Fibroblast of peridontal ligament (primary cell): ENCODE measurements at regions not wholly inside any gene's neighbourhood (a gene's known extent, or its start where the extent isn't known, plus 50 kb on each side); places are given as distances from the start of the nearest gene placed in this dataset.
"Not testable (repeated sequence)": the region's sequence is repeated elsewhere in the genome, so short reads cannot be mapped to it uniquely, and the experiment has no call there.

Experiments used
- DNase-seq: peaks from one replicate; pipeline ENCODE4 v3.0.0-alpha.2; 2010; ENCODE audit errors: extremely low read depth

DNA sequence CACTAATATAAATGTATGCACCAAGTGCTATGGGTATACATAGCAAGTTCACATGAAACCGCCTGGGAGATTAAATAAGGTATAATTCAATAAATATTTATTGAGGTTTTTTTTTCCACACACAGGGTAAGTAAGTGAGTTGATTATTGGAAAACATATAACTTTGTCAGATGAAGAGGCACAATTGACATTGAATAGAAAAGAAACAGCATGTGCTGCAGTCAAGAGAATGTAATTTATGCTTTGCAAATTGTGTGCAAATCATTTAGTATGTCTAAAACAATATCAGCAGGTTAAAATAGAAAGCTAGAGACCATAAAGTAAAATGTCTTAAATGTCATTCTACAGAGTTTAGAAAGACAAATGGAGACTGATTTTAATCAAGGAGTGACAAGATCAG is 560.0 kb downstream of the AMY1C start:
- DNase-seq, result no peak

DNA sequence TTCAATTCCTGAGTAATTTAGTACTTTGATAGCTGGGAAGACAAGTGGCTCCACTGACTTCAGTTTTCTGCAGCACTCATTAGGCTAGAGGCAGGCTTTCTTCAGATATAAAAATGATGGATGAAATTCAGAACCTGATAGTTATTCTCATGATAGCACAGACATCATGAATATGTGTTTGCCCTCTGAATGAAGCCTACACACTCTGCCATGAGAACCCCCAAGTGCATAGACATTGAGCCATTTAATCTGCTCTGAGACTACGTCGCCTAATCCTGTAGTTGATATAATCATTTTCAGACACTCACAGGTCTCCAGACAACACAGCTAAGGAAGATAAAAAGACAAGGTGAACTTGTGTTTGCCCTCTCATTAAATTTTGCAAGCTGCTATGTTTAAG is 566.1 kb downstream of the AMY1C start:
- DNase-seq, result no peak

DNA sequence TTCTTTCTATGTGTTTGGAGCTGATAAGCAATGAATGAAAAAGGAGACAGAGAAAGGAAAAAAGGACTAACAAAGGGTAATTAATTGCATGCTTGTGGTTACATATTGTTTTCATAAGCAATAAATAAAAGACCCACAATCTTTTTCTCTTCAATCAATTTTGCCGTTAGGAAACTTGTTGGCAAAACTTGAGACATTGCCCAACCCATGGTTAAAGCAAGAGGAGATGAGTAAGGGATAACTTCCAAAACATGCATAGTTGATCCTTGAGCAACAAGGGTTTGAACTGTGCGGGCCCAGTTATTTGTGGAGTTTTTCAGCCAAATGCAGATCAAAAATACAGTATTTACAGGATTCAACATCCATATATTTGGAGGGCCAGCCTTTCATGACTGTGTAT is 572.4 kb downstream of the AMY1C start:
- no peak for DNase-seq

DNA sequence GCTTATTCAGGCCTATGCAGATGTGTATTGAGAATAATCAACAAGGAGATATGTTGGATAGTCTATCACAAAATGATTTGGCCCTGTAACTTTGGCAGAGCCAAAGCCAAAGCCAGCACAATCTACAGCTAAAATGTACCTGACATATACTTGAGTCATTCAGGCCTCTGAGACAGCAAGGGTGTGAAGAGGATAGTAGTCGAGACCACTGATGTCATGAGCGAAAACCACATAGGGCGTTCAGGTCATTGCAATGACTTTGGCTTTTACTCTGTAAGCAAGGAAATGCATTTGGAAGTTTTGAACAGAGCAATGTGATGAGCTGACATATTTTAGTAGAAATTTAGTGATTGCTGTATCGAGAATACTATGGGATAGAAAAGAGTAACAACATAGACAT is 579.6 kb downstream of the AMY1C start:
- DNase-seq, result no peak

DNA sequence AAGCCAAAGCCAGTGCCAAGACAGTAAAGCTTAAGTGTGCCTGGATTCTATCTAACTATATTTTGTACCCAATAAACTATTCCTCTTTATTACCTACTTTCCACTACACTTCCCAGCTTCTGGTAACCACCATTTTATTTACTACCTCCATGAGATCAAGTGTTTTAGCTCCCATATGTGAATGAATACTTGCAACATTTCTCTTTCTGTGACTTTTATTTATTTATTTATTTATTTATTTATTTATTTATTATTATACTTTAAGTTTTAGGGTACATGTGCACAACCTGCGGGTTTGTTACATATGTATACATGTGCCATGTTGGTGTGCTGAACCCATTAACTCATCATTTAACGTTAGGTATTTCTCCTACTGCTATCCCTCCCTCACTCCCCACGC is 582.1 kb downstream of the AMY1C start:
- DNase-seq, result no peak

DNA sequence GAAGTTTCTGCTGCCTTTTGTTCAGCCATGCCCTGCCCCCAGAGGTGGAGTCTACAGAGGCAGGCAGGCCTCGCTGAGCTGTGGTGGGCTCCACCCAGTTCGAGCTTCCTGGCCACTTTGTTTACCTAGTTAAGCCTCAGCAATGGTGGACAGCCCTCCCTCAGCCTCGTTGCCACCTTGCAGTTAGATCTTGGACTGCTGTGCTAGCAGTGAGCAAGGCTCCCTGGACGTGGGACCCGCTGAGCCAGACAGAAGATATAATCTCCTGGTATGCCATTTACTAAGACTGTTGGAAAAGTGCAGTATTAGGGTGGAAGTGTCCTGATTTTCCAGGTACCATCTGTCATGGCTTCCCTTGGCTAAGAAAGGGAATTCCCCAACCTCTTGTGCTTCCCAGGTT is 588.2 kb downstream of the AMY1C start:
- not testable (repeated sequence) for DNase-seq

DNA sequence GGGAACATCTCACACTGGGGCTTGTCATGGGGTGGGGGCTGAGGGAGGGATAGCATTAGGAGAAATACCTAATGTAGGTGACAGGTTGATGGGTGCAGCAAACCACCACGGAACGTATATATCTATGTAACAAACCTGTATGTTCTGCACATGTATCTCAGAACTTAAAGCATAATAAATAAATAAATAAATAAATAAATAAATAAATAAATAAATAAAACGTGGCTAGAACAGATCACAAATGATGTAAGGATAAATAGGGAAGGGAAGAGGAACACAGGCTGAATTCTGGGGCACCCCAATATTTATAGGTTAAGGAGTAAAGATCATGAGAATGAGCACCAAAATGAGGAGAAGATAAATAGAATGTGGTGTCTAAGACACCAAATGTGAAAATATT is 592.2 kb downstream of the AMY1C start:
- DNase-seq, result no peak

DNA sequence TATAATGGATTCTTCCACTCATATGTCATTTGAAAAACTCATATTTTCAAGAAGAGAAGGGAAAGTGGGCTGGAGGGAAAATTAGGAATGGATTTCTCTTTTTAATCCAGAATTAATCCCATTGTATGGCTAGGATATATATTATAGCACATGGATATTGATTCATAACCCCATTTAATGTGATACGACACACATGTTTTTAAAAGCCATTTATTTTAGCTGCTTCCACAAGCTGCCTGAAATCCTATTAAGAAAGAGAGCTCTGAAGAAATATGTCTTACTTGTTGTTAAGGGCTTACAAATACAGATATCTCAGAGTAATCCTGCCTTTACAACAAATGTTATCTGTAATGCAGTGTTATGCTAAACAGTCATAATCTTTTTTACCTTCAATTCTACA is 598.6 kb downstream of the AMY1C start:
- no peak for DNase-seq

DNA sequence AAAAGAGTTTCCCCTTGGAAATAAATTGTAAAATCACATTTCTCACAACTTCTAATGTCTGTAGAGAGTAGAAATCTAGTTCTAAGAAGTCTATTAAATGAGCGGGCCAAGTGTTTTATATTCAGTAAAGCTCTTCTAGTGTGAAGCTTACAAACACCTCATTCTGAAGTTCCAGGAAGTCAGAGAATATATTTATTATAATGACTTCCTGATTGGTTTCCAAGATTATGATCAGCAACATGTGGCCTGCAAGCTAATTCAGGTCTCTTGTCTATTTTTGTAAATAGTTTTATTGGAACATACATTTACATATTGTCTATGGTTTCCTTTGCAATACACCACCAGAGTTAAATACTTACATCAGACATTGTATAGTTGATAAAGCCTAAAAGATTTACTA is 603.9 kb downstream of the AMY1C start:
- no peak for DNase-seq

DNA sequence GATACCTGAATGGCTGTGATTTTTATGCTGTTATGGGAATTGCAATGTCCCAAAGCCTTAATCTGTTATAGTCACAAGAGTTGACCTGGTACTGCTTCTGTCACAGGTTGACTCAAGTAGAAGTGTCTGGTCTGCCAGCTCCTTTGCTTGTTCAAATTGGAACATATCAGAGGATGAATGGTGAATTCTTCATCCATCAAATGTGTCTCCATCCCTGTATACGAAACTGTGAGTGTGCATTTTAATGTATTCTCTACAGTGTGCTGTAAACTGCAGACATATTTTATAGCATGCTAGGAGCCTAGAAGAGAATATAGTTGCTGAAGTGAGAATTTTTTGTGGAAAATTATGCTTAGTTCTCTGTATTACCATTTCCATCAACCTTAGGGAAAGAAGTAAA is 608.4 kb downstream of the AMY1C start:
- DNase-seq, result no peak

DNA sequence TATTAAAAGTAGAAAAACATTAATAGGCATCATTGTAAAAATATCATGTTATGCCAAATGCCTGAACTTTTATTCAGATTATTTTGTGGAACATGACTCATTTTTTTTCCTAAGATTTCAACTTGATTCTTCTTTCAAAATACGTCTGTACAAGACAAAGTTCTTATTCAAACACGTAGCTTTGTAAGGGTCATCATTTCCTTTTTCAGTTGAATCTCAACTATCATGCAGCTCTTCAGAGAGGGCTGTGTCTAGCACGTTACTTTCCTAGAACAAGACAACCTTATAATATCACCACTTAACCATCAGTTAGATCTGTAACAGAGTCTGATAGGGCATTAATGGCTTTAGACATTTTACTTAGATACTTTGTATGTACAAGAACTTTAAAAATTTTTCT is 608.9 kb downstream of the AMY1C start:
- DNase-seq, result no peak

DNA sequence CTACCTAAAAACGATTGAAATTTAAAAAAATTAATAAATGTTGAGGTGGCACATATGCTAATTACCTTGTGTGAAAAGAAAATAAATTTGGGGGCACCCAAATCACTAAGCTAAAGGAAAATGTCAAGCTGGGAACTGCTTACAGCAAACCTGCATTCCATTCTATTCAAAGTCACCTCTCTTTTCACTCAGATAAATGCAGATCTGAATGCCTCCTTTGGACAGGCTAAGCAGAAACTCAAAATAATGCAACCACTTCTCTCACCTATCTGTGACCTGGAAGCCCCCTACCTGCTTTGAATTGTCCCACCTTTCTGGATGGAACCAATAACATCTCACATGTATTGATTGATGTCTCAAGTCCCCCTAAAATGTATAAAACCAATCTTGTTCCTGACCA is 628.7 kb downstream of the AMY1C start:
- no peak for DNase-seq

DNA sequence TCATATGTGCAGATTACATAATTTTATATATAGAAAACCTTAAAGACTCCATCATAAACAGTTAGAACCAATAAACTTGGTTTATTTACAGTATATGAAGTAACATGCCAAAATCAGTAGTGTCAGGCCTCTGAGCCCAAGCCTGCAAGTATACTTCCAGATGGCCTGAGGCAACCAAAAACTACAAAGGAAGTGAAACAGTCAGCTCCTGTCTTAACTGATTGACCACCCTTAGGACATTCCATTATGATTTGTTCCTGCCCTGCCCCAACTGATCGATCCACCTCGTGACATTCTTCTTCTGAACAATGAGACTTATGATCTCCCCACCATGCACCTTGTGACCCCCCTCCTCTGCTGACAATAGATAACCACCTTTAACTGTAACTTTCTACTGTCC is 630.3 kb downstream of the AMY1C start:
- no peak for DNase-seq

DNA sequence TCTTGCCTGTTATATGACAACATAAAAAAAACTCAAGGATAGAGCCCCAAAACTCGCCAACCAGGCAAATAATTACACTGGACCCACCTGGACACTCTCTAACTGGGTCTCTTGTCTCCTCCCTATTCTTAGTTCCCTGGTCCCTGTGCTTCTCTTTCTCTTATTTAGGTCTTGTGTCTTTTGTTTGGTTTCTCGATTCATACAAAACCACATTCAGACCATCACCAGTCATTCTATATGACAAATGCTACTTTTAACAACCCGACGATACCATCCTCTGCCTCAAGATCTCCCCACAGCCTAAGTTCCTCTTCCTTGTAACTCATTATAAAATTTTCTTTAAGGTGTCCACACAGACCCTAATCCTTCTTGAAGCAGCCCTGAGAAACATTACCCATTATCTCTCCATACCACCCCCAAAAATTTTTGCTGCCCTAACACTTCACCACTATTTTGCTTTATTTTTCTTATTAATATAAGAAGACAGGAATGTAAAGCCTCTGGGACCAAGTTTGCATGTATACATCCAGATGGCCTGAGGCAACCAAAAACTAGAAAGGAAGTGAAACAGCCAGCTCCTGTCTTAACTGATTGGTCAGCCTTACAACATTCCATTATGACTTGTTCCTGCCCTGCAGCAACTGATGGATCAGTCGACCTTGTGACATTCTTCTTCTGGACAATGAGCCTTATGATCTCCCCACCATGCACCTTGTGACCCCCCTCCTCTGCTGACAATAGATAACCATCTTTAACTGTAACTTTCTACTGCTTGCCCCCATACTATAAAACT is 638.2 kb downstream of the AMY1C start:
- DNase-seq, result no peak

DNA sequence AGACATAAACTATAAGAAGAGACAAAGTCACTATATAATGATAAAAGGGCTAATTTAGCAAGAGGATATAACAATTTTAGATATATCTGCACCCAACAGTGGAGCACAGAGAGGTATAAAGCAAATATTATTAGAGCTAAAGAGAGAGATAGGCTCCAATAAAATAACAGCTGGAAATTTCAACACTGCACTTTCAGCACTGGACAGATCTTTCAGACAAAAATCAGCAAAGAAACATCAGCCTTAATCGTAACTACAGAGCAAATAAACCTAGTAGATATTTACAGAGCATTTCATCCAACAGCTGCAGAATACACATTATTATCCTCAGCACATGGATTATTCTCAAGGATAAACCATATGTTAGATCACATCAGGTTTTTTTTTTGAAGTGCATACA is 642.9 kb downstream of the AMY1C start:
- no peak for DNase-seq

DNA sequence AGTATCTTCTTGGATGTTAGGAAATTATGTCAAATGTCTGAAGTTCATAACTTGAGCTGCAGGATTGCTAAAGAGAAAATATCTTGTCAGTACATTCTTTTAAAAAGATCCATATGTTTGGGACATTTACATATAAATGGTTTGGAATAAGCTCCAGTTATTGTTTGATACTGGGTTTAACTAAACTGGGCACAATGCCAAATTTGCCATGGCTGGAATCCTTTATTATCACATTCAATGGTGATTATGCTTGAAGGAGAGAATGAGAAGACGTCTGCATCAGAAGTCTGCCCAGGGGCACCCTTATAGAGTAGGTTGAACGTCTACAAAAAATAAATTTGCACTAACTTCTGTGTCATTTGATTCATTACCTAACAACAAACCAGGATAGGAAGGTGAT is 652.5 kb downstream of the AMY1C start:
- DNase-seq, result no peak

DNA sequence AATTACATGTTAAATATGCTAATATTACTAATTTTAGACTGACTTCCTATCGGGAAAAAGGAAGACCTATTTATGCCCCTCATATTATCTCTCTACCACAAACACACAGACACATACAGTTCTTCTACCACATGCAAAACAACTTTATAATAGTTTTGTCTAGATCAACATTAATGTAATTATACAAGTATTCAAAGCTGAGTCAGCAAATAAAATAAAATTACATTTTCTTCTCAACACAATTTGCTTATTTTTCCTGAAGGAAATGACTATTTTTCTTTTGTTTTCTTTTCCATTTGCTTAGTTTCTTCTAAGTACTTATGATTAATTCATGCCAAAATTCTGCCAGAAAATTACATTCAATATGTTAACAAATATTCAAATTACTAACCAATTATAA is 654.2 kb downstream of the AMY1C start:
- no peak for DNase-seq

DNA sequence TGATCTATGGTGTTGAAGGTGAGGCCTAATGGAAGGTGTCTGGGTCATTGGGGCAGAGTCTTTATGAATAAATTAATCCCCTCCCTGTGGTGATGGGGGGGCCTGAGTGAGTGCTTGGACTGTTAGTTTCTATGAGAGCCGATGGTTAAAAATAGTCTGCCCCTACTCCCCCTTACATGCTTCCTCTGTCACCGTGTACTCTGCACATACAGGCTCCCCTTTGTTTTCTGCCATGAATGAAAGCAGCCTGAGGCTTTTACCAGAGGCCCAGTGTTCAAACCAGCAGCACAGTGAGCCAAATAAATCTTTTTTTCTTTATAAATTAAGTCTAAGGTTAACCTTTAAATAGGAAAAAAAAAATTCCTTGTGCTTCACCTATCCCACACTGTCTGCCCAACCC is 657.0 kb downstream of the AMY1C start:
- no peak for DNase-seq

DNA sequence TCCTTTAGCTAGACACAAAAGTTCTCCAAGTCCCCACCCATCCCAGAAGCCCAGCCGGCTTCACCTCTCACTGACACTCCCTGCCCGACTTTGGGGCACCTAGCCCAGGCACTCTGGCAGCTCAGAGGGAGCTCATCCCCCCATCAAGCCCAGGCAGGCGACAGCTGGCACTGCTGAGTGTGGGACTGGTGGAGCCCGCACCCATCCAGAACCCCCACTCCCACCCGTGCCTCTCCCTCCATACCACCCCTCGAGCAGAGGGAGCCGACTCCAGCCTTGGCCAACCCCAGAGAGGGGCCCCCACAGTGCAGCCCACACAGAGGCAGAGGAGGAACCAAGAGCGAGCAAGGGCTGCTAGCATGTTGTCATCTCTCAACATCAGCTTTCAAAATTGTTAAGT is 658.6 kb downstream of the AMY1C start:
- no peak for DNase-seq

DNA sequence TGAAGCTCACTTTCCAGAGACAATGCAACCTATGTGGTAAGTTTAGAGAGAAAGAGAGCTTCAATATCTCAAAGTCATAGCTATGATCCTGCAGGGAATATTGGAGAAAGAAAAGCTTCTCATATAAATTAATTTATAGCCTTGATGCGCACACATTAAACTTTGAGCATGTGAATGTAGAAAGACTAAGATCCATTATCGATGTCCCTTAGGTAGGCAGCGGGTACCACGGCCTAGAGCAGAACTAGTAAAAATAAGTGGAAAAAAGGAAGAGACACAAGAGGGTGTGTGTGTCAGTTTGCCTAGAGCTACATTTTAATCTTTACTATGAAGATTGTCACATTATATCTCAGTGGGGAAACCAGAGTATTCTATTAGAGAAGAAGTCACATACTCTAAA is 685.6 kb downstream of the AMY1C start:
- DNase-seq, result no peak

DNA sequence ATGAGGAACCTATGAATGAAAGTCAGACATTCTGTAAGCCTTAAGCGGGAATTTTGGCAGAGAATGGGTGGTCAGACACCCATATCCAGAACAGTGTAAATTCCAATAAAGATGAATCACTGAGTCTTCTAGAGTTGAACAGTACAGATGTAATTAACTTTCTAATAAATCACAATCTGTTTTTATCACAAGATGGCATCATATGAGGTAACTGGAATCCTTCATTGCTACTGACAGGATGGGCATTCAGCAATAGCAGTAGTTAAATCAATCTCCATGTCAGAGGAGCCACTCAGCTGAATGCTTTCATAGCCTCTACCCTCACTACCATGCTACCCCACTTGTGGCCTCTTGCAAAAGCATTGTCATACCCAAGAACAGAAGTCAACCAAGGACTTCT is 690.3 kb downstream of the AMY1C start:
- DNase-seq, result no peak

DNA sequence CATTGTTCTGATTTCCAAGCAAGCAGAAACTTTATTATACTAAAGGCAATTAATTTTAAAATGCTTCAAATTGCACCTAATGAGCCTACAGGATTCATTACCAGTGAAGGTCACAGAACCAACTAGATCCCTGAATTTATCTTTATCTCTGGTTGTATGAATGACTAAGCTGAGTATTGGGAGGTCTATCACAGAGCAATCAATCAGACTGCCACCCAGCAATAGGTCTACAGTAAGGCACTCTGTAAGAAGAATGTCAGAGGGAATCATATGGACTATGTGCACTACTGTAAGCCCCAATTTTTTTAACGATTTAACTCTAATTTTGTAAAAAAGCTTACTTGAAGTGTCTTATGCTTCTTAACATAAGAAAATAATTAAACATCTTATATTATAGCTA is 707.0 kb downstream of the AMY1C start:
- DNase-seq, result no peak

DNA sequence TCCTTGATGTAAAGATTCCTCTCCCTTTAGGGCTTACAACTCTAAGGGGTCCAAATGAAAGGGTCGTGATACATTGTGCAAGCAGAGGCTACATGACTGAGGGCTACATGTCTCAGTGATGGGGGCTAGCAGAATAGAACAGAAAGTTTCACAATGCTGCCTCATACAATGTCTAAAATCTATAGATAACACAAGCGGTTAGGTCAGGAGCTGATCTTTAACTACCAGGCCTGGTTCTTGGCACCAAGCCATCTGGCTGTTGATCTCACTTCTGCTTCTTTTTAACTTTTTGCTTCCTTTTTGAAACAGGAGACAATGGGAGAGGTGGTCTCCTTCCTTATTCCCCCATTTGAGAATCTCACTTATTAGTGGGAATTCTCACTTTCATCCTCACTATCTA is 710.2 kb downstream of the AMY1C start:
- no peak for DNase-seq

DNA sequence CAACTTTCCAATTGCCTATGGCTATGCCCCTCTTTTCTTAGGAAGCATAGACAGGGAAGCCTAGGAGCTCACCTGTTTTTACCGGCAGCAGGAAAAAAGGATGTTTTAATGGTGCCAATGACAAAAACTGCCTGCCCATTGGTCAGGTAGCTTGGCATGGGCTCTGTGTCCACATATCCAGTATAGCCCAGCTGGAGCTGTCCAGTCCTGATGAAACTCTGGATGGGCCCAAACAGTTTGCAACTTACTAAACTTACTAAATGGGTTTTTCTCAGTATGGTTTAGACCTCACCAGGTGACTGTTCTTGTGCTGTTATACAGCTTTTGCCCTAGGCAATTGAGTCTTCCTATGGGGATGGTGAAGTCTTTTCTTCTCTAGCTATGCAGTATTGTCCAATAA is 711.2 kb downstream of the AMY1C start:
- DNase-seq, result no peak
